KBM-7 (cell line): ENCODE measurements at regions not wholly inside any gene's neighbourhood (a gene's known extent, or its start where the extent isn't known, plus 50 kb on each side); places are given as distances from the start of the nearest gene placed in this dataset.
"Not testable (repeated sequence)": the region's sequence is repeated elsewhere in the genome, so short reads cannot be mapped to it uniquely, and the experiment has no call there.

ENCODE experiments used
- DNase-seq: peaks from one replicate; pipeline ENCODE4 v3.0.0-alpha.2; 2015
- in situ Hi-C: fragments of 300-500 bp; cut with MboI; formaldehyde crosslinking; loops from 2 replicates; pipeline ENCODE4 v1.14.3; 2020; ENCODE audit warnings: low sequenced_read_pairs, low pct_unique_long_range_greater_than_20kb, mixed read lengths

DNA sequence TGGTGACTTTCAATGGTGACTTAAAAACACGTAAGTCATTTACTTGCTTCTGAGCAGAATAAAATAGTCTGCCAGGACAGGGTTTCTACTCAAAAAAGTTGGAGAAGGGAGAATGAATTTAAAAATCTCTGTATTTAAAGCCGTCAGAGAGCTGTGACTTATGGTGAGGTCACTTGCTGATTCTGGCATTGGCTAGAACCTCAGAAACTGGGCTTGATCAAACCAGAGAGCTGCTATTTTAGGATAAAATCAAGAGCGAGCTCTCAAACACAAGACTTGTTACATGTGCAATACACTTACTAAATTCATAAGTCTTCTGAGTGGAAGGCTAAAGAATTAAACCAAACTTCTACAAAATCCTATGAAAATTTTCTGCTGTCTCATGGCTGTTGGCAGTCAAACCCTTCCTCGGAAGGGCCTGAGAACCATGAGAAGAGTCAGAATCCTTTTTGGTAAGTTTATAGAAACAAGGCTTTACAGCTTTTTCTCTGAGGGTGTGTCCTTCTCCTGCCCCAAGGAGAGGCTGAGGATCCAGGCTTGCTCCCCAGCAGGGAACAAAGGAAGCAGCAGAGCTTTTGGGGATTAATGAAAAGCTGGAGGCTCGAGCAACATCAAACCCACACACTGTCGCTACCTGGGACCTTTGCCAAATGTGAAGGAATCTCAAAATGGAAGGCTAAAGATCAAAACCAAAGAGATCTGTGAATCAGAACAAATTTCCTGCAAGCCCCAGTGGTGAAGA, 816.4 kb downstream of the SOCS6 start:
- DNase-seq = no peak
- in situ Hi-C loops = no loop called here

DNA sequence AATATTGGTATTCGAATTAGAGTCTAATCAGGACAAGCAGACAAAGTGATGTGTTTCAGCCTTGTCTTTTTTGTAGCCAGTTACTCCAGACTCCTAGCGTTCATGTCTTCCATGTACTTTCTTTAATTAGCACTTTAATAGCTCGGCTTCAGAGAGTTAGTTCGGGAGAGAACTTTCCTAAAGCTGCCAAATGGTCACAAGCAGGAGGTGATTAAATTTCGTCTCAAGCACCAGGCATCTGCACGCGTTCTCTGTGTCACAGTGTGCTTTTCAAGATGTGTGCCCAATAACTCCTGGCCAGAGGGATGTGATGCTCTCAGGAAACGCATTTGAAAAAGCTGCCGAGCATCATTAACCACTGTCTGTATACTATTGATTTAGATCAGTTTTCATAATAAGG, 790.8 kb downstream of the SOCS6 start:
- no peak for DNase-seq
- in situ Hi-C loops = no loop called here

DNA sequence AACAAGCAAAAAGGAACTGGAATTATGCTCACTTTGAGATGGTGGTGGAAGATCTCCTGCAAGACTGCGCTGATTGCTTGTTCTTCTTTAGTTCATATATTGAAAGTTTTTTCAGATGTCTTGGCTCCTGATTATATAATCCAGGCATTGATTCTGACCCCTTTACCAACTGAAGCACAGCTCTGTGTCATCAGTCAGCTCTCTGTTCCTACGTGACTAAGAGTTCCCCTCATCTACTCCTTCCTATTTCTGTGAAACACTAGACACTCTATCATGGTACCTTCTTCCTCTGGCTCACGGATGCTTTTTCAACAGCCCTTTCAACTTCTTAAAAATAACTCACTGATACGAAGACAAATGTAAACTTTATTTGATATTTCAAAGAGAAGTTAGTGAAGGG, 788.6 kb downstream of the SOCS6 start:
- in situ Hi-C loops = no loop called here
- DNase-seq = no peak

DNA sequence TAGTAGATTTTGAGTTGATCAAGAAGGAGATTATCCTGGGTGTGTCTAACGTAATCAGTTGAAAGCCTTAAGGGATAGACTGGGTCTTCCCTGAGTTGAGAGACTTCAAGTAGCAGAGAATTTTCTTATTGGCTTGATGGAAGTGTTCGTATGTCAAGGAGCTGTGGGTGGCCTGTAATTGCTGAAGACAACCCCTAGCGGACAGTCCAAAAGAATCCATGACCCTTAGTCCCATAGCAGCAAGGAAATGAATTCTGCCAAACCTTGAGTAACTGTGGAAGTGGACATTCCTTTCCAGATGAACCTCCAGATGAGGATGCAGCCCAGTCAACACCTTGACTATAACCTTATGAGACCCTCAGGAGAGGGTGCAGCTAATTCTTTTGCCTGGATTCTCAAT, 786.3 kb downstream of the SOCS6 start:
- no peak for DNase-seq
- in situ Hi-C loops = no loop called here

DNA sequence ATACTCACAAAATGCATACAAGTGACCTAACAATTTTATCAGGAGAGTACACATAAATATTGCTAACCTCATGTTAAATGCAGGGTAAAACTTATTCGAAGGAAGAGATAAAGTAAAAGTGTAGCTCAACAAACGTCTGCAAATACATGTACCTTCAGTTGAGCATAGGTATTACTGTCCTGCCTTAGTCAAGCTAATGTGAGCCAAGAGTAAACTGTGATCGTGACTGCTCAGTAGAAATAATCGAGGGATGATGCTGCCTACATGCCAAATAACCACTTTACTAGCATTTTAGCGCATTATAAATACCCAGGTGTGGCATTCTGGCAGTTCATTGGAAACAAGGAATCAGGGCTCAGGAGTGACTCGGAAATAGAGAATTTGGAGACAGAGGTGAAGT, 779.5 kb downstream of the SOCS6 start:
- DNase-seq = no peak
- in situ Hi-C loops = no loop called here

DNA sequence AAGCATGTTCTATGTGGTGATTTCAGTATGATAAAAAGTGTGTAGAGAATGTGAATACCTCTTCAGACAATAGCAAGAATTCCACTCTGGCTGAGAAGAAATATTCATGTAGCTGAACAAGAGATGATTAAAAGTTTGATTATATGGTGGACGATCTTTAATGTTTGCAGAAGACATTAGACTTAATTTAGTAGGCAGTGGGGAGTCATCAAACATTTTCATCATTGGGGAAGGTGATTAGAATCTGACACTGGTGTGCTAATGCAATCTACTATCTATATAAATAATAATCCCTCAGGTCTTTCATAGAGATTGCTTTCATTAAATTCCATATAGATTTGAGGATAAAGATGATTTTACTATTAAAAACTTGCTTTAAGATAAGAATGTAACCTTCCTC, 761.0 kb downstream of the SOCS6 start:
- no peak for DNase-seq
- in situ Hi-C loops = no loop called here

DNA sequence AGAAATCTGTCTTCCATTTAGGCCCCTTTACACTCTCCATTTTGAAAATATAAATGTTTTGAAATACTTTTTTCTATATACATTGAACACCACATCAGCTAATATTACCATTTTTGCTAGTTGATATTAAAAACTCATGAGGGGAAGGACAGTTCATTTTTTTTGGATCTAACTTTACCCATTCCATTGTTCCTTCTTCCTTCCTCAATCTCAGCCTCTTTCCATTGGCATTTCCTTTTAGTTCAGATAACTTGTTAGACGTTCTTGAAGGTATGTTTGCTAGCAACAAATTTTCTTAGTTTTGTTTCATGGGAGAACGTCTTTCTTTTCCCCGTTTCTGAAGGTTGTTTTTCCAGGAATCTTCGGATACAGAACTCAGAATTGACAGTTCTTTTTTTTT, 759.0 kb downstream of the SOCS6 start:
- DNase-seq = no peak
- in situ Hi-C loops = no loop called here

DNA sequence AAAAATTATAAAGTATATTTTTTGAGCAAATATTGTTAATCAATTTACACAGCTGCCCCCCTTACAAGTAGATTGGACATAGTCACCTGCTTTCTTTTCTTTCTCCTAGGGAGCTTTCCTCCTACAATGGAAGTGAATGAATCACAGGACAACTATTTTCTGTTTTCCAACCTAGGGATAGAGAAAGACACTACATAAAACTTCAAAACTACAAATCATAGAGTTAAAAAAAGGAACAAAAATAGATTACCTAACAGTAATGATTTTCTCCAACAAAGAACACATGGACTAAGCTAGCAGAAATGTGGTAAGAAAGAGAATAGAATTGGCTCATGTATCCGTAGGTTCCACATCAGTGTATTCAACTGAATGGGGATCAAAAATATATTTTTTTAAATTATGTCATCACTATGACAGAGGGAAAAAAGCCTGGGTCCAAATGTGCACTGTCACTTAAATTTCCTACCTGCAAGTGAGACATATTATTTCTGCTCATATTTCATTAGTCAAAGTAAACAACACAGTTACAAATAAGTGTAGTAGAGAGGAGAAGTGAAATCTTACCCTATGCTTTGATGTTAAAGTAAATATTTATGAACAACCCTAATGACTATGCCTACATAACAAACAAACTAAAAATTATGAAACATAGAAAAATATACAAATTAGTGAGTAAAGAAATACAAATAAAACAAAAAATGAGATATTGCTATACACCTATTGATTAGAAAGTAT, 756.7 kb downstream of the SOCS6 start:
- no peak for DNase-seq
- in situ Hi-C loops = no loop called here

DNA sequence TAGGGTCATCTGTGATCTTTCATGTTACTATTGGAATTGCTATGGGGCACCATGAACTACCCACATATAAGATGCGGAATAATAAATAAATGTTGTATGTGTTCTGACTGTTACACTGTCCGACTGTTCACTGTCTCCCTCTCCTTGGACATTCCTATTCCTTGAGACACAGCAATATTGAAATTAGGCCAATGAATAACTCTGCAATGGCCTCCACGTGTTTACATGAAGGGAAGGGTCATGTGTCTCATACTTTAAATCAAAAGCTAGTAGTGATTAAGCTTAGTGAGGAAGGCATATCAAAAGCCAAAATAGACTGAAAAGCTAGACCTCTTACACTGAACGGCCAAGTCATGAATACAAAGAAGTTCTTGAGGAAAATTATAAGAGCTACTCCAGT, 751.3 kb downstream of the SOCS6 start:
- in situ Hi-C loops = no loop called here
- no peak for DNase-seq

DNA sequence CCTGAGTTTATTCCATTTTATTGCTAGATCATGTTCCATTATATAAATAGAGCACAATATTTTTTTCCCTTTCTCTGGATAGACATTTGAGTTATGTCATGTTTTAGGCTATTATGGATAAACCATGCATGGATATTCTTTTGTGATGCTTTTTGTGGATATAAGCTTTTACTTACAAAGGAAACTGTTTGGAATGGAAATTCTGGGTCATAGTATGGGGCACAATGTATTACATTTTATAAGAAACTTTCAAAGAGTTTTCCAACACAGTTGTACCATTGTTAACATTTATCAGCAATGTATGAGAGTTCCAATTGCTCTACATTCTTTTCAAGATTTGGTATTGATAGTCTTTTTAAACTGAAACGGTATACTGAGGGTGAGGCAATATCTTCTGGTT, 749.4 kb downstream of the SOCS6 start:
- in situ Hi-C loops = no loop called here
- DNase-seq = no peak

DNA sequence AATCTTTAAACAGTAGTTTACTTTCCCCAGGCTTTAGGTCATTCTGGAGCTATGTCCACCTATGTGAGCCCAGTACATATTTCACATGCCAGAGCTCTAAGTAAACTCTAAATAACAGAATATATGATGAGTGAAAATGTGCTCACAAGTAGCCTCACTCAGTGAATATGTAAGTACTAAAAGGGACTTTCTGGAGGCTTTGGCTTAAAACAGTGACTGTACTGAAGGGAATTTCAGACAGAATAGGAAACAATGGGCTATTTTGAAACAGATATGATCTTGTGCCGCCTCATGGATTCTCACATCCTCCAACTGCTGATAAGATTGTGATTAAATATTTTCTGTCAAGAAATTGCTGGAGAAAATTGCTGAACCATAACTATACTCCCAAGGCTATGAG, 747.9 kb downstream of the SOCS6 start:
- in situ Hi-C loops = no loop called here
- no peak for DNase-seq

DNA sequence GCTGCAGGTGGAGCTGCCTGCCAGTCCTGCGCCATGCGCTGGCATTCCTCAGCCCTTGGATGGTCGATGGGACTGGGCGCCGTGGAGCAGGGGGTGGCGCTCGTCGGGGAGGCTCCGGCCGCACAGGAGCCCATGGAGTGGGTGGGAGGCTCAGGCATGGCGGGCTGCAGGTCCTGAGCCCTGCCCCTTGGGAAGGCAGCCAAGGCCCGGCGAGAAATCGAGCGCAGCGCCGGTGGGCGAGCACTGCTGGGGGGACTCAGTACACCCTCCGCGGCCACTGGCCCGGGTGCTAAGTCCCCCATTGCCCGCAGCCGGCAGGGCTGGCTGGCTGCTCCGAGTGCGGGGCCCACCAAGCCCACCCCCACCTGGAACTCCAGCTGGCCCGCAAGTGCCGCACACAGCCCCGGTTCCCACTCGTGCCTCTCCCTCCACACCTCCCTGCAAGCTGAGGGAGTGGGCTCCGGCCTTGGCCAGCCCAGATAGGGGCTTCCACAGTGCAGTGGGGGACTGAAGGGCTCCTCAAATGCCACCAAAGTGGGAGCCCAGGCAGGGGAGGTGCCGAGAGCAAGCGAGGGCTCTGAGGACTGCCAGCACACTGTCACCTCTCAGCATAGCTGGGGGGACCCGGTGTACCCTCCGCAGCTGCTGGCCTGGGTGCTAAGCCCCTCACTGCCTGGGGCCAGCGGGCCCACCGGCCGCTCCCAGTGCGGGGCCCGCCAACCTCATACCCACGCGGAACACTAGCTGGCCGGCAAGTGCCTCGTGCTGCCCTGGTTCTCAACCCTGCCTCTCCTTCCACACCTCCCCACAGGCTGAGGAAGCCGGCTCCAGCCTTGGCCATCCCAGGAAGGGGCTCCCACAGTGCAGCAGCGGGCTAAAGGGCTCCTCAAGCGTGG, 742.7 kb downstream of the SOCS6 start:
- DNase-seq, in situ Hi-C loops: not testable (repeated sequence)

DNA sequence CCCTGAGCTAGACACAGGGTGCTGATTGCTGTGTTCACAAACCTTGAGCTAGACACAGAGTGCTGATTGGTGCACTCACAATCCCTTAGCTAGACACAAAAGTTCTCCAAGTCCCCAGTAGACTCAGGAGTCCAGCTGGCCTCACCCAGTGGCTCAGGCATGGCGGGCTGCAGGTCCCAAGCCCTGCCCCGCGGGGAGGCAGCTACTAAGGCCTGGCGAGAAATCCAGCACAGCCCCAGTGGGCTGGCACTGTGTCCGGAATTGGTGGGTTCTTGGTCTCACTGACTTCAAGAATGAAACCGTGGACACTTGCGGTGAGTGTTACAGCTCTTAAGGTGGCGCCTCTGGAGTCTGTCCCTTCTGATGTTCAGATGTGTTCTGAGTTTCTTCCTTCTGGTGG, 741.2 kb downstream of the SOCS6 start:
- in situ Hi-C loops = not testable (repeated sequence)

DNA sequence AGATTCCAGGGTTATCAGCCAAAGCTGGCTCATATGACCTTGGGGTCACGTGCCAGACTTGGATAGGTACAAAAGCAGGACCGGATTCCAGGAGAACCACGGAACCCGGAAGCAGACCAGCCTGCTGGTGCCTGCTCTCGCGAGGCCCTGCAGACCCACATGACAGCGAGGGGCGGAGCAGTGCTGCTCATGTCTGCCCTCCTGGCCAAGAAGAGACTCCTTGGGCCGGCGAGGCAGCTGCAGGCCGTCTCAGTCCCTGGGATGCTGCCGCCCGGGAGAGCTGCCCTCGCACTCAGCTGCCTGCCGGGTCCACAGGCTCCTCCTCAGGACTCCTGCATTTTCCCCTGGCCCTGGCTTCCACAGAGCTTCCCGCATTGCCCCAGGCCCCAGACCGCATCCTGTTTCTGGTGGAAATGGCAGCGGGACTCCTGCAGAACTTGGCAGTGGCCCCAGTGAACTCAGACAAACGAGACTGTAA, 739.5 kb downstream of the SOCS6 start:
- DNase-seq = no peak
- in situ Hi-C loops = no loop called here

More for the DNA sequence above, 741.2 kb downstream of the SOCS6 start:
- not testable (repeated sequence) for DNase-seq

DNA sequence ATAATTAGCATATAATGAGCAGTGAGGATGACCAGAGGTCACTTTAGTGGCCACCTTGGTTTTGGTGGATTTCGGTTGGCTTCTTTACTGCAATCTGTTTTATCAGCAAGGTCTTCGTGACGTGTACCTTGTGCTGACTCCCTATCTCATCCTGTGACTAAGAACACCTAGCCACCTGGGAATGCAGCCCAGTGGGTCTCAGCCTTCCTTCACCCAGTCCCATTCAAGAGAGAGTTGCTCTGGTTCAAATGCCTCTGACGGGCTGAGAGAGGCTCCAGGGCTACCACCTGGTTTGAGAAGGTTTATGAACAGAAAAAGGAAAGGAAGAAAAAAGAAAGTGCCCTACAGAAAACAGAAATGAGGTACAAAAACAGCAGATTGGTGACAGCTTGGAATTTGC, 738.7 kb downstream of the SOCS6 start:
- no peak for DNase-seq
- in situ Hi-C loops = no loop called here

DNA sequence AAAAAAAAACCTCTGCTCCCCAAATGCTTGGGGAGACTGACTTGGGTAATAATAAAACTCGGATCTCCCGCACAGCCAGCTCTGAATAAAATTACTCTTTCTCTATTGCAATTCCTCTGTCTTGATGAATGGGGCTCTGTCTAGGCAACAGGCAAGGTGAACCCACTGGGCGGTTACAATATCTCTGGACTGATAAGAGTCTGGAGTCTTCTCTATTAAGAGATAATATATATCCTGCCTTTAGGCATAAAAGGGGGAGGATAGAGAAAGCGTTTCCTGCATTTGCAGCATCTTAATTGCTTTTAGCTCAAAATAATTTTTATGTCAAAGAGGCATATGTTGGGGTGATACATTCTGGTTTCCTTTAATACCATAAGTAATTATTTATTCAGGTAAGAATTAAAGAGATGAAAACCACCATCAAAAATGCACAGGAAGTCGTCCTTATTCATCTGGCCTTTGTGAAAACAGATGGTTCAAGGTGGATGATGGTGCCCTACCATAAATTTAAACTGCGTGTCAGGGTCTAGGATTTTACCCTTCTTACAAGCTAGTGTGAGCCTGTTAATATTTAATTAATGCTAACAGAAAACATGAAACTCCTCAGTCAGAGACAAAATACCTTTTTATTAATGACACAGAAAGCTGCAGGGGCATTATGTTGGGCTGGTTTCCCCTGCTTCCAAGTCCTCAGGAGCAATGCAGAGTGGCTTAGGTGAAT, 736.8 kb downstream of the SOCS6 start:
- in situ Hi-C loops = no loop called here
- no peak for DNase-seq

DNA sequence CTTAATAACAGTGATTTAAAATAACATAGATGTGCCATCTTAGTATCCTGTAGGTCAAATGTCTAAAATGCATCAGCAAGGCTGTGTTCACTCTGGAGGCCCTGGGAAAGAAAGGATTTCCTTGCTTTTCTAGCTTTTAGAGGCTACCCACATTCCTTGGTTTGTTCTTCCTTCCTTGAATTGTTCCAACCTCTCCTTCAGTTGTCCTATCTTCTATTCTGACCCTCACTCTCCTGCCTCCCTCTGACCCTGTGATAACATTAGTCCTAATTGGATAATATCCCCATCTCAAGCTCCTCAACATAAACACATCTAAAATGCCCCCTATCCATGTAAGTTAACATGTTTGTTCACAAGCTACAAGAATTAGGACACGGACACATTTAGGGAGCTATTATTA, 733.5 kb downstream of the SOCS6 start:
- in situ Hi-C loops = no loop called here
- DNase-seq = no peak

DNA sequence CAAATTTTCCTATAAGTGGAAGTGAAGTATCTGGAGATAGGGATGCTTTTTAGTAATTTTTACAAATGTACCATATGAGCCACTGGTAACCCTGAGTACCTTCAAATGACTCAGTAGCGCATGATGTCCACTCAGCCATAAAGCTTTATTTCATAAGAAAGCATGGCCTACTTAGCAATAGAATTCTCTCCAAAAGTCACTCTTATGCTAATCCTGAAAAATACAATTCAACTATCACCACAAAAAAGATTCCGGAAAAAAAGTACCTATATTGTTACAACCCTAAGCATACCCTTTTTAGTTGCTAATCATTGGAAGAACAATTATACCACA, 732.2 kb downstream of the SOCS6 start:
- in situ Hi-C loops = no loop called here

DNA sequence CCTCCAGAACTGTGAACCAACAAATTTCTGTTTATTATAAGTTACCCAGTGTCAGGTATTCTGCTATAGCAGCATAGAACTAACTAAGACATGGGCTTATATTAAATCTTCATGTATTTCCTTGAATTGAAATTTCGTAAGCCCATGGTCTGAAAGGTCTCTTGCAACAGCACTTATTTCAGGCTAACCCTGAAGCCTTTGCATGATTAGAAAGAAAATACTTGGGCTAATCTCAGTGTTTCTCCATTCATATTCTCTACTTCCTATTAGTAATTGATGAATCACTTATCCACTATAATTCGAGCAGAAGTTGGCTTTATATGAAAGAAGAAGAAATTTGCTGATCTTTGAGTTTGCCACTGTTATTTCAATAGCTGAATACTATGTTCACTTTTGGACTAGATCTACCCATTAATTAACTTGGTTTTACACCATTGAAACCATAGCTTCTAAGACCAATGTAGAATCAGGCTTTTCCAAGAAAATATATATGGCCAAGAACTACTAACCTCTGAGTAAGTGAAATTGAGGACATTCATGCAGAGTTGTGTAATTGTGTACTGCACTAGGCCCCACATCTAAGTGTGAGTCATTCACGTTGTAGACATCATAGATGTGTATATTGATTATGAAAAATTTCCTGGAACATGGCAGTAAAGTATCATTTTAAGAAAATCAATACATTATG, 731.6 kb downstream of the SOCS6 start:
- in situ Hi-C loops = no loop called here
- DNase-seq = no peak

More for the DNA sequence above, 732.2 kb downstream of the SOCS6 start:
- DNase-seq = no peak
